ENCODE measurements at regions not wholly inside any gene's neighbourhood (a gene's known extent, or its start where the extent isn't known, plus 50 kb on each side); places are given as distances from the start of the nearest gene placed in this dataset.

DNA sequence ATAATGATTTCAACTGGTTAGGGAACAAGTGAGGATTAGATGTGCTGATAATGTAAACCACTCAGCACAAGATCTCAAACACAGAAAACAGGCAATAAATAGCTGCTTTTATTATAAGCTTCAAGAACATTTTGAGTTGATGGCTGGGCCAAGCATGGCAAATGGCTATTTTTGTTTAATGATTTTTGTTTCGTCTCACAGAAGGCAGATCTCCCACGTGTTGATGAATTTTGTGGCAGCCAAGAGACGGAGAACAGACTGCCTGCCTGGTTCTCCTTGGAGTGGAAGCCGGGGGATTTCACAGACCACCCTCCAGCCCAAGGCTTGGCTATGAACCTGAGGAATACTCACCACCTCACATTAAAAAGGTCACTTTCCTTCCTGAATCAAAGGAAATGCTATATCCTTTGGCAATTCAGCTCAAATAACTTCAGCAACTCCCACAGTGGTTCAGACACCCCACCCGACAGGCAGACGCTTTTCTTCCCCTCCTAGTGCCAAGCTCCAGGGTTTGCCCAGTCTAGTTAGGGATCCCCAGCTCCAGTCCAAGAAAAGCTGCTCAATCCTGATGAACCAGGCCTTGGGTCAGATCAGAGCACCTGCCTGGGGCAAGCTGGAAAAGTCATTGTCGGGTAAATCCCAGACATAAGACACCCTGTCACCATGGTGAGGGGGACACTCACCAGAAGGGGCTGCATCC, 593.5 kb downstream of the TOX3 start:
- DNase-seq, result no peak

DNA sequence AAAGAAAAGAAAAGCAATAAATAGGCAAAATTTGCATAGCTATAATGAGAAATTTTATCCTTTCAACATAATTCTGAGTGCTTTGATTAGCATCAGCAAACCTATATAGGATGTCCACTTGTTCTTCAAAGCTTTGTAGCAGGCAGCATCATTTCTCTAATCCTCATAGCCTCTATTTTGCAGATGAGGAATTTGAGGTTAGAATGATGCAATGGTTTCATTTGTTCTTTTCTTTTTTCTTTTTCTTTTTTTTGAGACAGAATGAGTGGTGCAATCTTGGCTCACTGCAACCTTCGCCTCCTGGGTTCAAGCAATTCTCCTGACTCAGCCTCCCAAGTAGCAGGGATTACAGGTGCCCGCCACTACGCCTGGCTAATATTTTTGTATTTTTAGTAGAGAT, 594.4 kb downstream of the TOX3 start:
- DNase-seq, result no peak

DNA sequence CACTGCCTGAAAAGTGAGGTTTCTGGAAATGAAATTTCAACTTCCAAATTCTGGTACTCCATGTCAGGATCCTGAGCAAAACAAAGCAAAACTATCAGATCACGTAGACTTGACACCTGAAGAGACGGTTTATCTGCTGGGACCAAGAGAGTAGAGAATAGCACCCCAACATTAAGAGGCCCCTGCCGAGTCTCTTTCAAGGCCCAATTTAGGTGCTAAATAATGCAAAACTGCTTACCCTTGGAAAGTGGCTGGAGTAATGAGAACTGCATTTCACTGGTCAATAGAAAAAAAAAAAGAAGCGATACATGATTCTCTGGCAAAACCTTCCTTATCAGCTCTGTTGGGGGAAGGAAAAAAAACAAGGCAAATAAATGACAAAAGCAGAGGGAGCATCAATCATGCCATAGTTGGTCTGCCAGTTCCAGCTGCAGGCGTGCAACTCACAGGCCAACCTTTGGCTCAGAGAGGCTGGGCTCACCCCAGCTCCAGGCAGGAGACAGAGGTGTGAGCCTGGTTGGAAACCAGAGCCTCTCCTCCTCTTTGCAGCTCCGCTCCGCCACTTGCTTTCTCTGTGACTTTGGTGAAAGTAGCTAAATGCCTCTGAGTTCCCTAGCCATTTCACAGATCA, 595.2 kb downstream of the TOX3 start:
- DNase-seq, result no peak

DNA sequence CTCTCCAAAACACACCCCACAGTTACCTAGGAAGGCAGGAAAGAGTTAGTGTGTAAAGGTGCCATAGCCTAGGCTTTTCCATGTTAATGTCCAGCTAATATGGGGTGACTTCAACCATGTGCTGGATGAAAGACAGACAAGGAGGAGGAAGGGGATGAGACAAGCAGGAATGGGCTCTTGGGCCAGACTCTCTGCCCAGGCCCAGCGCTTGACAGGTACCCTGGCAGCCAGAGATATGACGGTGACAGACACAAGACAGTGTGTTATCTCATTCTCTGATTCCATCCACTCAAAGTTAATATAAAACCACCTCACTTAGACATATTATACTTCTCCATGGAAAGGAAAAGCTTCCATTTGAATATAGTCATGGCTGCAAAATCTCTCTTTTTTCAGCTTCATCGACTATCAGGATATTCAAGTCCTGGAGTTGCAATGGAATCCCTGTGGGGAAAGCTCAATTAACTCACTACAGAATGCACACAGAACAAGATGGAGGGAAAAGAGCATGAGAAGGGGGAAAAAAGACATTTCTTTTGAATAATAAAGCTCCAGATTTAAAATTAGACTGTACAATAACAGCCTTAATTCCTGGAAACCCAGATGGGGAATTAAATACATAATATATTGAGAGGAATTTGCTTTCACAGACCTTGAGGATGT, 596.7 kb downstream of the TOX3 start:
- no peak for DNase-seq

DNA sequence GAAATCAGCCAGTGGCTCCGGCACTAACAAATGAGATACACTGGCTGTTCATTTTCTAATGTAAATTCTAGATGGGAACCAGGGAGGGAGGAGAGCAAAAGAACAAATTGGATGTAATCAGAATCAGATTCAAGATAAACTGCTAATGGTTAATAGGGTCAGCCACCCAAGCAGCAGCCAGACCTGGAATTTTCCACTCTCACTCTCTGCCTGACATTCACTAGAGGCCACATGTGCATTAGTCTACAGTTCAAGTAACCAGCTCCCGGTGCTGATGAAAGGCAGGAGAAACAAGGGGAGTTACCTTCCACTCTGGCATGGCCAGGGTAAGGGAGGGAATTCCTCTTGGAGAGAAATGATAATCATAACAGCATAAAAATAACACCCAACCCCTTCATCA, 597.7 kb downstream of the TOX3 start:
- no peak for DNase-seq

DNA sequence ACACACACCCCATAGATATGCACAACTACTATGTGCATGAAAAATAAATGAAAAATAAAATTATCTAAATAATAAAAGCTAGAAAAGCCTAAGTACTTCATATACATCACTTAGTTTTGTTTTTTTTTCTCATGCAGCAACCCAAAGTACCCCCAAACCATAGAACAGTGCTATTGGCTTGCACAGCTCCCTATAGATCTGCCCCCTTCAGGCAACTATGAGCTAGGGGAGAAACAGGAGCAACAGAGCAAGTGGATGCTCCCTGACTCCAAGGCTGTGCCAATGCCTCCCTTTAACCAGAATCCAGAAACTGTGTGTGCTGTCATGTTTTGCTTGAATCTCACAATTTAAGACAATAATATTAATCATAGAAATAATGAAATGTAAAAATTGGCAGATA, 605.5 kb downstream of the TOX3 start:
- no peak for DNase-seq

GRCh38 chr16:51940183-51940582, 606.8 kb downstream of the TOX3 start:
- no peak for DNase-seq

DNA sequence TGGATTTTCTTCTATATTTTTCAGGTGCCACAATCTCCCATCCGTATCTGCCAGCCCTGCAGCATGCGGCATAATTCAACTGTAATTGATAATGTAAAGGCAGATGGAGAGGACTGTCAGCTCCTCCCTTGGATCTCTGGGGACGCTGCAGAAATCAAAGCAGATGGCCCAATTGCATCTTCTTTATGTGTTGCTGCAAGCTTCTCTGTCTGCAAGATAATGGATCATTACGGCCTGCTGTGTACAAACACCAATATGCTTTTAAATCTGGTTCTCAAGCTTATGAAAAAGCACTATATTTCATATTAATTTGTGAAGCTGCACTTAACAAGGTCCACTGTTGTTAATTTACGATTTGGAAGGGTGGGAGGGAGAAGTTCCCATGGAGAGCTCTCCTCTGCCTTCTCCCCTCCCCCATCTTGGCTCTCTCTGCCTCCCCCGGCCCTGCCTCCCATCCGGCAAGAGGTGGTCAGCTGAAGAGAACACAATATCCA, 607.5 kb downstream of the TOX3 start:
- no peak for DNase-seq

GRCh38 chr16:51938861-51939260, 608.1 kb downstream of the TOX3 start:
- DNase-seq, result no peak

- DNase-seq, result no peak
Measured at GRCh38 chr16:51937771-51938170, 609.2 kb downstream of the TOX3 start.

- DNase-seq, result no peak
Measured at GRCh38 chr16:51936846-51937245, 610.1 kb downstream of the TOX3 start.

- no peak for DNase-seq
Measured at GRCh38 chr16:51932317-51932716, 614.6 kb downstream of the TOX3 start.

GRCh38 chr16:51931653-51932052, 615.3 kb downstream of the TOX3 start:
- DNase-seq, result no peak

- no peak for DNase-seq
Measured at GRCh38 chr16:51924744-51925143, 622.2 kb downstream of the TOX3 start.

DNA sequence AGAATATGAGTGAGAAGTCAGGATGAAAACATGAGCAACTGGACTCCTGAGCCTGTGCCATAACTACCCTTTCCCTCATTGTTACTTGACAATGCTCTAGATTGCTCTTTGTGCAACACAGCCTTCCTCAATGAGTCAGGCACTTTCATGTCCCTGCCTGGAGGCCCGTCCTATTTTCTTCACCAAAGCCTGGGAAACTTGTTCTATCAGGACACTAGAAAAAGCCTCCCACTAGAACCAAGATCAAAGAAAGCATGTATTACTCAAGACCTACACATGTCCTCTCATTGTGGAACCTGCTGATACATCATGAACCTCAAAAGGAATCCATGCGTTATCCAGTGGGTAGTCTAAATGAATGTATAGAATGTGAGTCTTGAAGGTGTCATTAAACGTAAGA, 624.5 kb downstream of the TOX3 start:
- DNase-seq, result no peak

DNA sequence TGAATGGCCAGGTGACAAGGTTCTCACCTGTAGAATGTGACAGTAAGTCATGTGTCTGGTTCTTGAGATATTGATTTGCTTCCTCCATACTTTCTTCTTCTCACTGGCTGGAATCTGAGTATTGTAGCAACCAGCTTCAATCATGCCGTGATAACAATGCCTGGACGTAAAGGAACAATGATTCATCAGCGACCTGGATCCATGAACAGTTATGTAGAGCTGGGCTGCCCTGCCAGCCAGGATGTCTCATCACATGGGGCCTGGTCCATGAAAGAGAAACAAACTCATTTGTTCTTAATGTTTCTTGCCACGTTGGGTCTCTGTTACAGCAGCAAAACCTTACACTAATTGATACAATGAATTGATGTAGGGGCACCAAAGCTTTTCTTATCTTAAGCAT, 627.2 kb downstream of the TOX3 start:
- DNase-seq, result no peak

DNA sequence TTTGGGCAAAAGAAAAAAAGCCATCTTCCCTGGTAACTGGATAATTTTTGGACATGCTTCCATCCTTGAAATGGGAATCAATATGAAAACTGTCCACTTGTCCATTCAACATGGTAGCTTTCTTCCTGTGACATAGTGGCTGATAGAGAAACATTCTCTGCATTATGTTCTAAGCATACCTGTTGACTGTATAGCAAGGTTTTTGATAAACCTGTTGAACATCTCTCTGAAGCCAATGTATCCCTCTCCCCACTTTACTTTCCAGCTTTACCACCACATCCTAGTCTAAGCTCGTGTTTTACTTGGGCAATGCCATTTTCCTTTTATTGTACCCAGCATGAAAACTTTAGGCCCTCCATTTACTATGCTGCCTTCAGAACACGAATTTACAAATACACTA, 630.1 kb downstream of the TOX3 start:
- no peak for DNase-seq

GRCh38 chr16:51916231-51916630, 630.7 kb downstream of the TOX3 start:
- DNase-seq, result no peak

- DNase-seq, result no peak
Measured at GRCh38 chr16:51907680-51908079, 639.3 kb downstream of the TOX3 start.

GRCh38 chr16:51900221-51900780, 646.6 kb downstream of the TOX3 start:
- DNase-seq, result no peak

DNA sequence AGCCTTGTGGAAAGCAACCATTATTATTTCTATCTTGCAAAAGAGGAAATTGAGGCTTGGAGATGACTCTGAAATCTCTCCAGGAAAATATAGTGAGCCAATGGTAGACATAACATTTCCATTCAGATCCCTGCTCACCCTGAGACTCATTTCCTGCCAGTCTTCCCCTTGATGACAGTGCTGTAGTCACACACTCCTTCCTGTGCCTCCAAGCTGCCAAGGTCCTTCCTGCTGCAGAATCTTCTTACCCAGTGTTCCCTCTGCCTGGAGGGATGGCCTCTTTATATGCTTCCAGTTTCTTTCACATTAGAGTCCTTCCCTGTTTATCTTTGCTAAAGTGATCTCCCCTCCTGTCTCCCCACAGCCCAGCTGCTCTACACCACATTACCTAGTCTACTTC, 648.1 kb downstream of the TOX3 start:
- no peak for DNase-seq

GRCh38 chr16:51896013-51896412, 650.9 kb downstream of the TOX3 start:
- DNase-seq, result no peak

GRCh38 chr16:51892293-51893007, 654.5 kb downstream of the TOX3 start:
- DNase-seq, result no peak

Measured in SHP77 treated with DMSO at 0.1 percent for 48 hours (cell line).